GM18873 (cell line): ENCODE measurements at regions not wholly inside any gene's neighbourhood (a gene's known extent, or its start where the extent isn't known, plus 50 kb on each side); places are given as distances from the start of the nearest gene placed in this dataset.

ENCODE experiments used
- ATAC-seq: cut with Tn5 transposase; IDR thresholded peaks from one replicate; pipeline ENCODE4 v1.9.1; 2021; ENCODE audit warnings: mild to moderate bottlenecking, moderate library complexity, moderate number of reproducible peaks; ENCODE audit not compliant: unreplicated experiment, low FRiP score

GRCh38 chr4:123952530-123953274 lies 556.1 kb downstream of the SPRY1 start:
- no peak for ATAC-seq

- no peak for ATAC-seq
Observed at GRCh38 chr4:123953566-123953965, 557.0 kb downstream of the SPRY1 start.

GRCh38 chr4:123954220-123954619 lies 557.6 kb downstream of the SPRY1 start:
- no peak for ATAC-seq

- no peak for ATAC-seq
Observed at GRCh38 chr4:123955167-123955800, 558.7 kb downstream of the SPRY1 start.

- ATAC-seq = no peak
Observed at GRCh38 chr4:123956204-123956603, 559.6 kb downstream of the SPRY1 start.

GRCh38 chr4:123966990-123967769 lies 570.6 kb downstream of the SPRY1 start:
- ATAC-seq = no peak

GRCh38 chr4:123972031-123972430 lies 575.4 kb downstream of the SPRY1 start:
- no peak for ATAC-seq

- ATAC-seq = no peak
Observed at GRCh38 chr4:123974386-123975149, 578.0 kb downstream of the SPRY1 start.

- ATAC-seq = peak; percentile 47
Observed at GRCh38 chr4:123976285-123976684, 579.7 kb downstream of the SPRY1 start.

- no peak for ATAC-seq
Observed at GRCh38 chr4:123976819-123977218, 580.2 kb downstream of the SPRY1 start.

GRCh38 chr4:123977641-123978081 lies 581.1 kb downstream of the SPRY1 start:
- no peak for ATAC-seq

GRCh38 chr4:123978637-123979036 lies 582.0 kb downstream of the SPRY1 start:
- ATAC-seq = no peak

- ATAC-seq = no peak
Observed at GRCh38 chr4:123980736-123981300, 584.2 kb downstream of the SPRY1 start.

GRCh38 chr4:123984886-123985285 lies 588.3 kb downstream of the SPRY1 start:
- ATAC-seq = no peak

- ATAC-seq = no peak
Observed at GRCh38 chr4:123986268-123986798, 589.7 kb downstream of the SPRY1 start.

GRCh38 chr4:123987408-123987807 lies 590.8 kb downstream of the SPRY1 start:
- no peak for ATAC-seq

GRCh38 chr4:123990310-123990870 lies 593.8 kb downstream of the SPRY1 start:
- ATAC-seq = no peak

GRCh38 chr4:123994917-123995316 lies 598.3 kb downstream of the SPRY1 start:
- no peak for ATAC-seq

GRCh38 chr4:123995936-123996335 lies 599.3 kb downstream of the SPRY1 start:
- no peak for ATAC-seq
